ENCODE measurements at regions not wholly inside any gene's neighbourhood (a gene's known extent, or its start where the extent isn't known, plus 50 kb on each side); places are given as distances from the start of the nearest gene placed in this dataset.

DNA sequence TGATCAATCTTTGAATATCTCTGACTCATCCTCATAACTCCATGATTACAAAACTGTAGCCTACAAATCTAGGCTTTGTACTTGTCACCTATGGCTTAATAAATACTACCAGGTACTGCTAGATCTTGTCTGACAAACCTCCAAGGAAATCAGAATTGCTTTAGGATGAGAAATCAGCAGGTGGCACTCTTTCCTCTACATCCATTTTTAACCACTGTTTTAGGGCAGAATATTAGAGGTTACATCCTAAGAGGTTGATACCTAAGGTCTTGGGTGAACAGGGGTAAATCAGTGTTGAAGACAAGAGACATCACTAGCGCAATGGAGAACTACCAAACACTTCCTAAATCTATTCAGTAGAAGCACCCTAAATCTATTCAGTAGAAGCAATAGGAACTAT is 63.1 kb upstream of the SOX5 start:
- TF ChIP-seq, protein P1, sequence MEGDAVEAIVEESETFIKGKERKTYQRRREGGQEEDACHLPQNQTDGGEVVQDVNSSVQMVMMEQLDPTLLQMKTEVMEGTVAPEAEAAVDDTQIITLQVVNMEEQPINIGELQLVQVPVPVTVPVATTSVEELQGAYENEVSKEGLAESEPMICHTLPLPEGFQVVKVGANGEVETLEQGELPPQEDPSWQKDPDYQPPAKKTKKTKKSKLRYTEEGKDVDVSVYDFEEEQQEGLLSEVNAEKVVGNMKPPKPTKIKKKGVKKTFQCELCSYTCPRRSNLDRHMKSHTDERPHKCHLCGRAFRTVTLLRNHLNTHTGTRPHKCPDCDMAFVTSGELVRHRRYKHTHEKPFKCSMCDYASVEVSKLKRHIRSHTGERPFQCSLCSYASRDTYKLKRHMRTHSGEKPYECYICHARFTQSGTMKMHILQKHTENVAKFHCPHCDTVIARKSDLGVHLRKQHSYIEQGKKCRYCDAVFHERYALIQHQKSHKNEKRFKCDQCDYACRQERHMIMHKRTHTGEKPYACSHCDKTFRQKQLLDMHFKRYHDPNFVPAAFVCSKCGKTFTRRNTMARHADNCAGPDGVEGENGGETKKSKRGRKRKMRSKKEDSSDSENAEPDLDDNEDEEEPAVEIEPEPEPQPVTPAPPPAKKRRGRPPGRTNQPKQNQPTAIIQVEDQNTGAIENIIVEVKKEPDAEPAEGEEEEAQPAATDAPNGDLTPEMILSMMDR (IDR thresholded peaks at IDR 0.05 in 8 of 11, conservative IDR thresholded peaks at IDR 0.05 in 3 of 11) = no peak
- TF ChIP-seq POLR2AphosphoS5 (IDR thresholded peaks at IDR 0.05) = no peak

All from spleen (tissue), 7 donors.